AG04450 (cell line): ENCODE measurements at regions not wholly inside any gene's neighbourhood (a gene's known extent, or its start where the extent isn't known, plus 50 kb on each side); places are given as distances from the start of the nearest gene placed in this dataset.

ENCODE experiments used
- CTCF ChIA-PET: fragments of 300-600, 350-600 bp; formaldehyde crosslinking; extraction: SDS; loops from one replicate; lab custom pipeline; 2022; ENCODE audit warnings: antibody characterized with exemption, inconsistent platforms; lab: Charles Lee
- POLR2A ChIA-PET: fragments of 350-600 bp; formaldehyde crosslinking; extraction: SDS; loops from one replicate; lab custom pipeline; 2021; ENCODE audit warnings: antibody characterized with exemption, inconsistent platforms; lab: Yijun Ruan, JAX
- DNase-seq: peaks from one replicate; pipeline ENCODE4 v3.0.0-alpha.2; 2011; ENCODE audit warnings: low read depth, low spot score
- H3K27ac ChIP-seq: one replicate; pipeline ENCODE4 v1.5.1; 2012; ENCODE audit warnings: low read depth, low read length, control low read depth
- H3K27me3 ChIP-seq: one replicate; pipeline ENCODE4 v1.6.0; 2012; ENCODE audit warnings: low read length; ENCODE audit not compliant: control insufficient read depth, insufficient read depth
- H3K4me3 ChIP-seq: 2 replicates; pipeline ENCODE4 v1.5.1; 2011; ENCODE audit warnings: mild to moderate bottlenecking, low read depth, low read length, control low read depth
- H3K9me3 ChIP-seq: 2 replicates; pipeline ENCODE4 v1.5.1; 2012; ENCODE audit warnings: low read length; ENCODE audit not compliant: control insufficient read depth, insufficient read depth
- TF ChIP-seq, protein P1 (sequence below): IDR thresholded peaks from 2 replicates; pipeline ENCODE4 v1.5.1; 2011; ENCODE audit warnings: low read depth, low read length, control low read depth, inconsistent platforms

DNA sequence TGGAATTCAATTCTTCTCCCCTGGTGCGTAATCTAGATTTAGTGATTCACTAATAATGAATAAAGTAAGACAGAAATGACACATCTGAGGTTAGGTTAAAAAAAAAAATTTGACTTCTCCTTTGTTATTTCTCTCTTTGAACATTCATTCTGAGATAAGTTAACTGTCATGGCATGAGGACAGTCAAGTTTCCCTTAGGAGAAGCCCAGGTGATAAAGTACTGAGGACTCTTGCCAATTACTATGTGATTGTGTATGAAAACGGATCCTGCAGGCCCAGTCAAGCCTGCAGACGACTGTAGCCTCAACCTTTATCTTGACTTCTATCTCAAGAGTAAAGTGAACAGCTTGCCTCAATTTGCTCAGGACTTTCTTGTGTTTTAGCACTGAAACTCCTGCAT is 293.2 kb downstream of the PRR32 start:
- TF ChIP-seq, protein P1, sequence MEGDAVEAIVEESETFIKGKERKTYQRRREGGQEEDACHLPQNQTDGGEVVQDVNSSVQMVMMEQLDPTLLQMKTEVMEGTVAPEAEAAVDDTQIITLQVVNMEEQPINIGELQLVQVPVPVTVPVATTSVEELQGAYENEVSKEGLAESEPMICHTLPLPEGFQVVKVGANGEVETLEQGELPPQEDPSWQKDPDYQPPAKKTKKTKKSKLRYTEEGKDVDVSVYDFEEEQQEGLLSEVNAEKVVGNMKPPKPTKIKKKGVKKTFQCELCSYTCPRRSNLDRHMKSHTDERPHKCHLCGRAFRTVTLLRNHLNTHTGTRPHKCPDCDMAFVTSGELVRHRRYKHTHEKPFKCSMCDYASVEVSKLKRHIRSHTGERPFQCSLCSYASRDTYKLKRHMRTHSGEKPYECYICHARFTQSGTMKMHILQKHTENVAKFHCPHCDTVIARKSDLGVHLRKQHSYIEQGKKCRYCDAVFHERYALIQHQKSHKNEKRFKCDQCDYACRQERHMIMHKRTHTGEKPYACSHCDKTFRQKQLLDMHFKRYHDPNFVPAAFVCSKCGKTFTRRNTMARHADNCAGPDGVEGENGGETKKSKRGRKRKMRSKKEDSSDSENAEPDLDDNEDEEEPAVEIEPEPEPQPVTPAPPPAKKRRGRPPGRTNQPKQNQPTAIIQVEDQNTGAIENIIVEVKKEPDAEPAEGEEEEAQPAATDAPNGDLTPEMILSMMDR, result no peak
- no peak for DNase-seq
- CTCF ChIA-PET, result no interaction called here
- POLR2A ChIA-PET, result no interaction called here
- no peak overlapping the region for H3K27ac ChIP-seq
- no peaks in the 10 kb centered on the region for H3K27me3 ChIP-seq
- no peaks in the 10 kb centered on the region for H3K9me3 ChIP-seq
- no peak overlapping the region for H3K4me3 ChIP-seq

DNA sequence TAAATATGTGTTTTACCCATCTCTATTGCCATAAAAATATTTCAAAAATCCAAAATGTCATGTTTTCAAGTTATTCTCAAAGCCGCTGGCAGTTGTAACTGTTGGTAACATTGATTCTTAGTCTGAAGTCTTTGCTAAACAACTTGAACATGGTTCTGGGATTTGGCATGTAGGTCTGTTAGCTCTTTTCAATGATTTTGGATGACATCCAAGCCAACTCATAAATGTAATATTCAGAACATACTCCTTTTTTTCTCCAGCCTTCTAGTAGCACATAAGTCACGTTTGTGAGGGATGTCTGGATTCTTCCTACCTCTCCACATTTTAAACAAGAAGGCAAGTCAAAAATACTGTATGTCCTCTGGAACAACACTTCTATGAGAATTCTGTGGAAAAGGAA is 305.3 kb downstream of the PRR32 start:
- no peak for DNase-seq
- Histone ChIP-seq H3K4me3 (no peak overlapping the region), H3K27me3 (no peaks in the 10 kb centered on the region), H3K9me3 (no peaks in the 10 kb centered on the region), H3K27ac (no peak overlapping the region)
- POLR2A ChIA-PET, result no interaction called here
- TF ChIP-seq, protein P1, result no peak
- CTCF ChIA-PET, result no interaction called here

DNA sequence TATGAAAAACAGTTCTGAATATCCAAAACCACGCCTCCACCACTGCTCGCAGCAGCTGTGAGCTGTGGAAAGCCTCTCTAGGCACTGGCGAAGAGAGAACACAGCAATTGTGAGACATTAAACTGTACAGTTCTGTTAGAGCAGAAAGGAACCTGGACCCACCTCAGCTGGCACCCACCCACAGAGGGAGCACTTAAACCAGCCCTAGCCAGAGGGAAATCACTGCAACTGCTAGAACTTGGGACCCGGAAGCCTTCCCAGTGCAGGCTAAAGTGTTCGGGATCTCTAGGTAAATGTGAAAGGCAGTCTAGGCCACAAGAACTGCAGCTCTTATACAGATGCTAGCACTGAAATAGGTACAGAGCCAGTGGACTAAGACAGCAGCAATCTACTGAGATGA is 308.8 kb downstream of the PRR32 start:
- Histone ChIP-seq H3K4me3 (no peak overlapping the region), H3K9me3 (no peaks in the 10 kb centered on the region), H3K27me3 (no peaks in the 10 kb centered on the region), H3K27ac (no peak overlapping the region)
- DNase-seq, result no peak
- TF ChIP-seq, protein P1, result no peak
- POLR2A ChIA-PET, result no interaction called here
- CTCF ChIA-PET, result no interaction called here

DNA sequence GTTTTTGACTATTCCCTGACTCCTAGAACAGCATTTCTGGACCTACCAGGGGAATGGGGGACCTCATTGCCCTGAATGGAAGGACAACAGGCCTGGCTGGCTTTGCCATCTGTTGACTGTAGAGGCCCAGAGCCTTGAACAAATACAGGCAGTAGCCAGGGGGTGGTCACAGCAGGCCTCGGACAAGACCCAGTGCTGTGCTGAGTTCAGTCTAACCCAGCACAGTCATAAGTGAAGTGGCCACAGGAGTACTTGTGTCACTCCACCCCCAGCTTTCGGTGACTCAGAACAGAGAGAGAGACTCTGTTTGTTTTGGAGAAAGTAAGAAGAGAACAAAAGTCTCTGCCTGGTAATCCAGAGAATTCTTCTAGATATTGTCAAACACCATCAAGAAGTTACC is 310.0 kb downstream of the PRR32 start:
- TF ChIP-seq, protein P1, result no peak
- no peak for DNase-seq
- ChIA-PET CTCF (no interaction called here), POLR2A (no interaction called here)
- Histone ChIP-seq H3K27me3 (no peaks in the 10 kb centered on the region), H3K27ac (no peak overlapping the region), H3K9me3 (no peaks in the 10 kb centered on the region), H3K4me3 (no peak overlapping the region)

DNA sequence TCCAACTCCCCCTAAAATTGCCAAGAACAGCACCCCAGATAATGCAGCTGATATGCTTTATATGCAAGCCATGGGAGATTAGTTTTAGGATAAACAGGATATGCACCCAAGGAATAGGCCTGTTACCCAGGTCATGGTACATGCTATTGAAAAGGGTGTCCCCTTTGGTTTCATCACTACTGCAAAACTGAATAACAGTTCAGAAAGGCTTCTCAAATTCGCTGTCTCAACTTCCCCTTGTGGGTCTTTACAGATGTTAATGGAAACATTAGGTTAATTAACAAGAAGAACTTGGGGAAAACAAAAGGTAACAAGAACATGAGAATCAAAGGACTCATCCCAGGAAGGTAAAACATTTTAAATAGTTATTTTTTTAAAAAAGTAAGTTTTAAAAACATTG is 318.7 kb downstream of the PRR32 start:
- H3K9me3 ChIP-seq, result no peaks in the 10 kb centered on the region
- no peak for DNase-seq
- POLR2A ChIA-PET, result no interaction called here
- CTCF ChIA-PET, result no interaction called here
- TF ChIP-seq, protein P1, result no peak
- H3K27me3 ChIP-seq, result no peaks in the 10 kb centered on the region
- no peak overlapping the region for H3K27ac ChIP-seq
- H3K4me3 ChIP-seq, result no peak overlapping the region
